NCI-H748 (cell line): ENCODE measurements at regions not wholly inside any gene's neighbourhood (a gene's known extent, or its start where the extent isn't known, plus 50 kb on each side); places are given as distances from the start of the nearest gene placed in this dataset.

Experiments
- DNase-seq: peaks from one replicate; lab custom pipeline; 2025; ENCODE audit not compliant: unreplicated experiment; lab: John Stamatoyannopoulos, UW

DNA sequence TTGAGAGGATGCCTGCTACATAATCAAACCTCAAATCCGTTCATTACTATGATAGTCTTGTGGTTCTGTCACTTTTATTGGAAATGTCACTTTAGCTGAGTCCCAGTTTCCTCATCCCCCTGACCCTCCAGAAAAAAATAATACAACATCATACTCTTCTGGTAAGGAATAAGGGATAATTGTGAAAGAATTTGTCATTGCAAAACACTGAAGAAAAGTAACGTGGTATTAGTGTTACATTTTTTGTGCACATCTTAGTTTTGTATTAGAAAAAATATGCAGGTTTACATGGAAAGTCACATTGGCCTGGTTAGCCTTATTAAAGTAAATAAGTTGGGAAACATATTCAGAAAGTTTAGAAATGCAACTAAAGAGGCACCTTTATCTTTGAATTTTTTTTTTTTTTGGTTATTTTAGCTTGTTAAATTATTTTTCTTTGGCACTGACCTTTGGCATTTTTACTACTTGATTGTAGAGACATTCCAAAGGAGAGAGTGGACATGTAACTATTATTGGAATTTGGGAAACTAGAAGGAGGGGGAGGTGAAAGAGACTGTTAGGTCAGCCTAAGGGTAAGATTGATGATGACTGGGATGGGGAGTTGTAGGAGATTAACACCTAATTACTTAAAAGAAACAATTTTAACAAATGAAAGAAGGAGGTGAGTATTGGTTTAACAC is 462.2 kb upstream of the RARB start:
- no peak for DNase-seq

DNA sequence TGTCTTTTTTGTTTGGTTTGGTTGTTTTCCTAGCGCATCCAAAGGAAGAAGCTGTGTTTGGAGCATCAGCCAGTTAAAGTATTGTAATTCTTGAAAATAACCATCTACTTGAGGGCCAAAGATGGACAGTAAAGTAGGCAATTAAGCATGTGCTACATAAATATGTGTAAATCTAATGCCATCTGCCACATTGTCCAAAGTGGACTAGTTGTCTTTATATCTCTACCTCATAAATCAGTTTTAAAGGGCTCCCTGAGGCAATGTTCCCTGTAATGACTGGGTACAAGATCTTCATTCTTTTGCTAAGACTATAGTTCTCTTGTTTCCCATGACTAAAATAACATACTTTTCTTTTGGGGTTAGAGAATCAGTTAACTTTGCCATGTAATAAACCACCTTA is 460.0 kb upstream of the RARB start:
- DNase-seq, result peak; percentile 1

DNA sequence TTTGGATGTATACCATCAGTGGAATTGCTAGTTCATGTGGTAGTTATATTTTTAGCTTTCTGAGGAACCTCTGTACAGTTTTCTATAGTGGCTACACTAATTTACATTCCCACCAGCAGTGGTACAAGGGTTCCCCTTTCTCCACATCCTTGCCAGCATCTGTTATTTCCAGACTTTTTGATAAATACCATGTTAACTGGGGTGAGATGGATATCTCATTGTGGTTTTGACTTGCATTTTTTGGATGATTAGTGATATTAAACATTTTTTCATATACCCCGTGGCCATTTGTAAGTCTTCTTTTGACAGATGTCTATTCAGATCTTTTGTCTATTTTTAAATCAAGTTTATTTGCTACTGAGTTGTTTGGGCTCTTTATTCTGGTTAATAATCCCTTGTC is 455.6 kb upstream of the RARB start:
- no peak for DNase-seq

GRCh38 chr3:24981309-24981708 is 446.8 kb upstream of the RARB start:
- DNase-seq, result no peak

- no peak for DNase-seq
These were observed 446.1 kb upstream of the RARB start for GRCh38 chr3:24981924-24982323.

DNA sequence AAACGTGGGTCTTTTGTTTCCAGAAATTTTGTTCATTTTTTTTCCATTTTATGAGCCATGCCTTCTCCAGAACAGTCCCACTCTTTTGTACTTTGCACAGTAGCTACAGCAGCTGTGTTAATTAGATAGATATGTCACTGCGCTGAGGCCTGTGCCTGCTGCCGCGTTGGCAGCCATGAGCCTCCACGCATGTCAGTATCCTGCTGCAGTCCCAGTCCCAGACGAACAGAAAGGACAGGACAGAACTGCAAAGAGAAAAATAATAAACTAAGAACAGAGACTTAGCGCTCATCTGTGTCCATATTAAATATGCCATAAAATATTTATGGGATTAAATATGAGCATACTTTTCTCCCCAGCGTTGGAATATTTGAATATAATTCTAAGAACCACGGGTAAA is 442.4 kb upstream of the RARB start:
- DNase-seq, result no peak

- no peak for DNase-seq
These were observed 441.5 kb upstream of the RARB start for GRCh38 chr3:24986612-24987011.

DNA sequence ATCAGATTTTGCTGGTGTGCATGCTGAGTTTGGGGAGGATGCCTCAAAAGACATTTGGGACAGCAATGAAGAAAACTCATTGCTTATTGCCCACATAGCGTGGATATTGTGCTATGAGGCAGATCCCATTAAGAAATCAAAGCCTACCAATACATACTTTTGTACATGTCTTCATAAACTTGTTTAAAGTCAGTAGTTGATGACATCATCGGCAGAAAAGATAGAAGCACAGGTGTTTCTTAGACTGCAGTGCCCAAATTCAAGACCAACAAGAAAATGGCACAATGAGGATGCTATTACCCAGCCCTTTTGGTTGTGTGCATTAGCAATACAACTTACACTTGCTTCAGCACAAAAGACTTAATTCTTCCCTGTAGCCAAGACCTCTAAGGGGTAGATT is 428.7 kb upstream of the RARB start:
- no peak for DNase-seq

DNA sequence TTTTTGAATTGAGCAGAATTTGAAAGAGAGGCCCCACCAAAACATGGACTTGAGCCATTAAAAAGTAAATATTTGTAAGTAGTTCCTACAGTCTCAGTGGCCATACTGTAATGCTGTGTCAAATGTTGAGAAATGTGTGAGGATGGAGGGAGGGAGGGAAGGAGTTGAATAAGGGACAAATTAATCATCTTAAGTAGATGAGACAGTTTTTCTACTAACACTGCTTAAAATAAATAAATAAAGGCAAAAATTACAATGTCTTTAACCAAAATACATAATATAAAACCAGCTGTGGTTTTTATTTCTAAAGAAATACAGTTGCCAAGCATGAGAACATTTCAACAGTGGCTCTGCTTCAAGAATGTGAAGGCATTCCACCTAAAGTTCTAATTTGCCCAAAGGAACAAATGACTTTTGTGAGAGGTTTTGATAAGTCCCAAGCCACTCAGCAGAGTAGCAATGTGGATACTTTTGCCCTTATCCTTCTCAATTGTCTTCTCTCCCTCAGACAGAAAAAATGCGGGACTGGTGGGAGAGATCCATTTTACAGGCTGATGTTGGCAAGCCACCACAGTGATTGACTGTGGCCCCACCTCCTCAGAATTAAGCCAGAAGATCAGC is 427.0 kb upstream of the RARB start:
- no peak for DNase-seq

DNA sequence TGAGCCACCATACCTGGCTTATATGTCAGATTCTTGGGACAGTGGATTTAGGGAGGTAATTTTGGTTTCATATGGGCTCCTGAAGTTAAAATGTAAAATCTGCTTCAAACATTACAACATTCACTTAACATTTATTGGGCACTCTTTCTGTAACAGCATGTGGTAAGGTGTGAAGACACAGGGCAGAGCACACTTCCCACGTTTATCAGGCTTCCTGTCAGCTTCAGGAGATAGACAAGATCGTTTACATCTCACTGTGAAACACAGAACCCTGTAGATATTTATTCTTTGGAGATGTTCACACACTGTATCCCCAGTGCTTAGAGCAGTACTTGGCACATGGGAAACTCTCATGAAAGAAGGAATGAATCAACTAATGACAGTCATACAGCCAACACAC is 426.0 kb upstream of the RARB start:
- DNase-seq, result no peak

DNA sequence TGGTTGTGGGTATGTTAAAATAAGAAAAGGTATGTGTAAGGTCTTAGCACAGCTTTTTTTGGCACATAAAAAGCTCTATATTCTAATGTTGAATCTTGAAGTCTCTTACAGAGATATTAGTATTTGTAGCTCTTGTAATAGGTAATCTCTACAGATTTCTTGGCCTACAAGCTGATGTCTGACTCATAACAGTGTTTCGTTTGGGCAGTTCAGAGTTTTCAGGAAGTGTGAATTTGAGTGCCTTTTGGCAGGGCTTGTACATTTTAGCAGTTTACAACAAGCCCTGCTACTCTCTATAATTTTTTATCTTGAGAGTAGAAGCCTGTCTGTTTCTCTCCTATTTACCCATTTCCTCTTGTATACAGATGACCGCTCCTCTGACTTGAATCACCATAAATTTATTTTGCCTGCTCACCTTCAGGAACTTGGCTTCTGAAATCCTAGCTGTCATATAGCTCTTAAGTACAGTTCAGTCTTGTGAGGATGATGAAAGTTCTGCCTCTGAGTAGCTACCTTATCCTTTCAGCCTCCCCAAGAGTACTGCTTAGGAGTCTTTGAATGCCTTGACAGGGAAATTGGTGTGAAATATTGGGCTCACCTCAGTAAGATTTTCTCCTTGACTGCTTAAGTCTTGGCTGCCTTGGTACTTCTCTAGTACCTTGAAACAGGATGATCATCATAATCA is 419.9 kb upstream of the RARB start:
- no peak for DNase-seq

GRCh38 chr3:25009665-25010064 is 418.4 kb upstream of the RARB start:
- DNase-seq, result no peak

- DNase-seq, result no peak
These were observed 412.5 kb upstream of the RARB start for GRCh38 chr3:25015599-25015998.

DNA sequence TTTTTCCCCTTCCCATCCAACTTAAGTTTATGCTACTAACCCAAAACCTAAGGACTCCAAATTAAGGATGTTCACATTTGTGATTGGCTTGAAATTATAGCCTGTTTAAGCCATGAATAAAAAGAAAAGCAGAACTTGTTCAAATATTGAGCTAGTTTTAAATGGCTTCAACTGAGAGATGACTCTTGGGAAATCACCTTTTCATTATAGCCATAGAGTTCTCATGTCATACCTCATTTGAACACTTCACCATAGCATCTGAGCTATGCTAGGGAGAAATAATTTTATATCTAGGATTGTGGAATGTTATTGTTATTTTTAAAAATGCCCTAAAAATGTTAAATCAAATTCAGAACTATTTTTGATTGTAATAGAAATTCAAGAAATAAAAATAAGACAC is 409.2 kb upstream of the RARB start:
- no peak for DNase-seq

DNA sequence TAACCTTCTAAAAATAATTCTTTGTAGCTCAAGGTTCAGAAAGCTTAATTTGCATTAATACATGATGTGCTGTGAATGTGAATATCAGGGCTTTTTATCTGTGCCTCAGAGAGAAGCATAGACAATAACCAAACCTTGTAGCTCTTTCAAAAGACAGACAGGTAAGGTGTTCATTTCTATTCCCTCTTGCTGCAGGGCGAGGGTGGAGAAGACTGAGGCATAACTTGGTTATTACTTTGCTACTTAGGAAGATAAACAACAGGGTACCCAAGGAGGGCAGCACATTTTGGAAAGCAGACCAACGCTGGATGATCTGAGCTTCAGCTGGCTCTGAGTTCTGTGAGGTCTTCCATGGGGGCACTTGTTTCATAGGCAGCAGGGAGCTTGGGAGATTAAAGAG is 408.6 kb upstream of the RARB start:
- no peak for DNase-seq

DNA sequence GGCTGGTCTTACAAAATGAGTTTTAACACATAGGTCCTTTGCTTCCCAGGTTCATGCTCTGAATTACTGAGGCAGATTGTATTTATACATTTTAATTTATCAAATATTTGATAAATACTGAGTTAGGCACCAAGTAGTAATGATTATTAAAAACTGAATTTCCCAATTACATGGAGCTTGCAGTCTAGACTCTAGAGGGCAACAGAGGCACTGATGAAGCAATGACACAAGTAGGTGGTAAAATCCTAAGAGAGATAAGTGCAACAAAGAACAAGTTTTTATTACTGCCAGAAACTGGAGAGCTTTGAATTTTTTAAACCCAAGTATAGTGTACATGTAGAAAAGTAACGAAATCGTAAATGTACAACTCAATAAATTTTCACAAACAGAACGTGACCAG is 406.2 kb upstream of the RARB start:
- no peak for DNase-seq

GRCh38 chr3:25023876-25024275 is 404.2 kb upstream of the RARB start:
- no peak for DNase-seq

DNA sequence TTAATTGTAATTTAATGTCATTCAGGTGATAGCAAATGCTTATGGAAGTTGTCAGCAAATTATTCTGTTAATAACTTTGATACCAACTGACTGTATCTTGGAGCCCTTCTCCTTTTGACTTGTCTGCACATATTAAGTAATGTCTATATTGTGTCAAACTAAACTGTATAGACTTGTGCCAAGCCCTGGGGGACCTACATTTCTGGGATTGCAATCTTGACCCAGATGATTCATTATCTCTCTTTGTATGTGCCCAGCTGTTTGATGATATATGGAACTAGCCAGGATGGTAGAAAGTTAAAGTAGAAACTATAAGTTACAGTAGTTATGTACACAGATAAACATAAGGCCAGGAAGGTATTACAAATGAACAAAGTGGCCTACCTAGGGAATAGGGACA is 402.8 kb upstream of the RARB start:
- no peak for DNase-seq

DNA sequence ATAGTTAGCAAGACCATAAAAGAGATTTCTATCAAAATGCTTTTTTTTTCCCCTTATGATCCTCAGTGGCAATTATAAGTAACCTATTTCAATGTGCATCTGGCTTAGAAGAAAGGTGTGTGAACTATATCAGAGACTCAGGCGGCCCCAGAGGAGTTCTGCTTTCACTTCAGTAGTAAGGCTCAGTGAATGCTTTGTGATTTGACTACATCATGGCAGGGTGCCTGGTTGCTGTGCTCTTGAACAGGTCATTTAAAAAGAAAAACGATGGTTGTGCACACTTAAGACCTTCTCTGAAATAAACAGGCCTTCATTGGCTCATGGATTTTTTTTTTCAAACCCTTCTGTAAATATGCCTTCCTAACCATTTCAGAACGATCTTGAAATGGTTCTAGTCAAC is 400.4 kb upstream of the RARB start:
- DNase-seq, result no peak

- DNase-seq, result no peak
These were observed 398.2 kb upstream of the RARB start for GRCh38 chr3:25029820-25030219.

DNA sequence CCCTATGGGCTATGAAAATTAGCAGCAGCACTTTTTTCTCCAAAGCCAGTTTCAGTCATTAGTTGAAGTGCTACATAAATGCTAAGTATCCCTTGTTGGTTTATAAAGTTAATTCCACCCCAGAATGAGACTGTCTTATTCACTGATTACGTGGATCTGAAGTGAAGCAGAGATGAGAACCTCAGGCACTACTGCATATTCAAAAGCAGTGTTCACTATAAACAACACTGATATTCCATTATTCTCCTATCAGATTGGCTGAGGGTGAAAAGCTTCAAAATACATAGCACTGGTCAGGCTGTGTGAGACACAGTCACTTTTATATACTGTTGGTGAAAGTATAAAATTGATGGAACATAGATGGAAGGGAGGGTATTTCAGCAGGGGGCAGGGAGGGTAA is 395.7 kb upstream of the RARB start:
- DNase-seq, result no peak

- DNase-seq, result peak; percentile 54
These were observed 394.5 kb upstream of the RARB start for GRCh38 chr3:25033407-25034029.
